Keratinocyte (primary cell): ENCODE measurements at regions not wholly inside any gene's neighbourhood (a gene's known extent, or its start where the extent isn't known, plus 50 kb on each side); places are given as distances from the start of the nearest gene placed in this dataset.

ENCODE experiments used
- CTCF ChIP-seq, 3 experiments: IDR thresholded peaks in 1 of 3; conservative IDR thresholded peaks in 1 of 3; optimal IDR thresholded peaks in 1 of 3; 2 replicates in 2 of 3; 3 replicates in 1 of 3; pipeline versions ENCODE3 to v1.5.1; 2011; ENCODE audit warnings: low read length in 3 of 3, mild to moderate bottlenecking in 3 of 3, moderate library complexity in 2 of 3, control low read depth in 1 of 3, inconsistent platforms in 1 of 3; ENCODE audit not compliant: insufficient read depth in 2 of 3; ENCODE audit errors: extremely low read depth in 1 of 3
- EZH2 ChIP-seq: IDR thresholded peaks from one replicate; pipeline ENCODE4 v1.6.1; 2012; ENCODE audit warnings: inconsistent platforms, mild to moderate bottlenecking, low read length, moderate library complexity

GRCh38 chr11:86157797-86158378, 86.7 kb upstream of the EED start:
- TF ChIP-seq CTCF (optimal IDR thresholded peaks at IDR 0.05 in 1 of 3, IDR thresholded peaks at IDR 0.05 in 1 of 3, conservative IDR thresholded peaks at IDR 0.05 in 1 of 3; ENCODE audit: extremely low read depth in 1 of 3, insufficient read depth in 2 of 3, low read length in 3 of 3) = no peak
- no peak for TF ChIP-seq EZH2
